GM19328 (cell line): ENCODE measurements at regions not wholly inside any gene's neighbourhood (a gene's known extent, or its start where the extent isn't known, plus 50 kb on each side); places are given as distances from the start of the nearest gene placed in this dataset.

ENCODE experiments used
- ATAC-seq: cut with Tn5 transposase; IDR thresholded peaks from one replicate; pipeline ENCODE4 v1.9.1; 2021; ENCODE audit warnings: mild to moderate bottlenecking, moderate library complexity; ENCODE audit not compliant: unreplicated experiment

- no peak for ATAC-seq
These were observed 171.8 kb downstream of the DACT1 start for GRCh38 chr14:58809520-58809919.

GRCh38 chr14:58812050-58812910, 174.5 kb downstream of the DACT1 start:
- peak; percentile 53 for ATAC-seq

GRCh38 chr14:58813745-58814144, 176.0 kb downstream of the DACT1 start:
- ATAC-seq, result no peak

GRCh38 chr14:58814466-58814865, 176.7 kb downstream of the DACT1 start:
- no peak for ATAC-seq

- no peak for ATAC-seq
These were observed 177.5 kb downstream of the DACT1 start for GRCh38 chr14:58815161-58815701.

GRCh38 chr14:58815794-58816193, 178.0 kb downstream of the DACT1 start:
- ATAC-seq, result no peak

GRCh38 chr14:58816416-58817115, 178.8 kb downstream of the DACT1 start:
- no peak for ATAC-seq

GRCh38 chr14:58817846-58818245, 180.1 kb downstream of the DACT1 start:
- no peak for ATAC-seq

GRCh38 chr14:58820032-58820431, 182.3 kb downstream of the DACT1 start:
- no peak for ATAC-seq

GRCh38 chr14:58821421-58821820, 183.7 kb downstream of the DACT1 start:
- ATAC-seq, result no peak

GRCh38 chr14:58822856-58823255, 185.1 kb downstream of the DACT1 start:
- ATAC-seq, result no peak

- no peak for ATAC-seq
These were observed 185.6 kb downstream of the DACT1 start for GRCh38 chr14:58823312-58823711.

GRCh38 chr14:58824106-58824505, 186.3 kb downstream of the DACT1 start:
- no peak for ATAC-seq

GRCh38 chr14:58824796-58825195, 187.0 kb downstream of the DACT1 start:
- ATAC-seq, result no peak

- no peak for ATAC-seq
These were observed 187.8 kb downstream of the DACT1 start for GRCh38 chr14:58825606-58826005.

- no peak for ATAC-seq
These were observed 189.3 kb downstream of the DACT1 start for GRCh38 chr14:58826845-58827686.

- no peak for ATAC-seq
These were observed 190.5 kb downstream of the DACT1 start for GRCh38 chr14:58828298-58828697.

GRCh38 chr14:58829594-58829993, 191.8 kb downstream of the DACT1 start:
- ATAC-seq, result no peak

GRCh38 chr14:58830121-58830520, 192.4 kb downstream of the DACT1 start:
- ATAC-seq, result no peak

- ATAC-seq, result no peak
These were observed 194.3 kb downstream of the DACT1 start for GRCh38 chr14:58832095-58832521.
